GM12878 (cell line): ENCODE measurements at regions not wholly inside any gene's neighbourhood (a gene's known extent, or its start where the extent isn't known, plus 50 kb on each side); places are given as distances from the start of the nearest gene placed in this dataset.

Source experiments
- BHLHE40 ChIP-seq, 2 experiments: fragments of 450-650 bp in 1 of 2; IDR thresholded peaks; 2 replicates each; pipeline ENCODE4 v1.6.1; 2011 to 2017; ENCODE audit warnings: low read depth in 2 of 2, borderline replicate concordance in 1 of 2, improper control_type of control experiment in 1 of 2, low read length in 1 of 2, mild to moderate bottlenecking in 1 of 2
- CHD4 ChIP-seq: fragments of 200-600 bp; sonication (generic); IDR thresholded peaks from 2 replicates; pipeline ENCODE4 v1.6.1; 2016; ENCODE audit warnings: mild to moderate bottlenecking
- CTCF ChIP-seq, 3 experiments: IDR thresholded peaks in 2 of 3; conservative IDR thresholded peaks in 1 of 3; 2 replicates each; pipeline ENCODE4 v1.5.1; 2011; ENCODE audit warnings: low read depth in 3 of 3, low read length in 3 of 3, mild to moderate bottlenecking in 3 of 3, control low read depth in 2 of 3, moderate library complexity in 2 of 3, inconsistent platforms in 1 of 3, mixed read lengths in 1 of 3; ENCODE audit not compliant: control insufficient read depth in 2 of 3, insufficient read depth in 1 of 3; ENCODE audit errors: extremely low read depth in 1 of 3
- EGR1 ChIP-seq, 2 experiments: IDR thresholded peaks; 1 replicate in 1 of 2; 2 replicates in 1 of 2; pipeline ENCODE4 v1.6.1; 2011 to 2012; ENCODE audit warnings: low read depth in 2 of 2, low read length in 2 of 2, borderline replicate concordance in 1 of 2, mild to moderate bottlenecking in 1 of 2, moderate library complexity in 1 of 2
- EP300 ChIP-seq, 2 experiments: fragments of 150-350 bp in 1 of 2; IDR thresholded peaks; 2 replicates each; pipeline ENCODE4 v1.6.1; 2011 to 2012; ENCODE audit warnings: low read depth in 2 of 2, low read length in 2 of 2, borderline replicate concordance in 1 of 2, improper control_type of control experiment in 1 of 2, inconsistent platforms in 1 of 2; ENCODE audit not compliant: control insufficient read depth in 1 of 2
- EZH2 ChIP-seq: IDR thresholded peaks from 2 replicates; pipeline ENCODE4 v1.6.1; 2012; ENCODE audit warnings: low read depth, mild to moderate bottlenecking, control low read depth, inconsistent platforms, low read length, borderline replicate concordance; ENCODE audit not compliant: control insufficient read depth
- GATAD2B ChIP-seq: fragments of 450-650 bp; conservative IDR thresholded peaks from 2 replicates; pipeline ENCODE4 v1.6.1; 2017; ENCODE audit warnings: low read depth, mild to moderate bottlenecking, moderate library complexity
- KDM1A ChIP-seq: fragments of 200-600 bp; sonication (generic); IDR thresholded peaks from 2 replicates; pipeline ENCODE4 v1.6.1; 2016; ENCODE audit warnings: borderline replicate concordance
- MTA2 ChIP-seq: fragments of 450-650 bp; IDR thresholded peaks from 2 replicates; pipeline ENCODE4 v1.6.1; 2016; ENCODE audit warnings: low read depth, mild to moderate bottlenecking, moderate library complexity
- POLR2A ChIP-seq: IDR thresholded peaks from 2 replicates; pipeline ENCODE4 v1.6.1; 2011; ENCODE audit warnings: low read depth, mild to moderate bottlenecking, low read length
- RAD21 ChIP-seq: IDR thresholded peaks from 2 replicates; pipeline ENCODE4 v1.6.1; 2011; ENCODE audit warnings: mild to moderate bottlenecking, low read depth, low read length, moderate library complexity; ENCODE audit not compliant: insufficient read depth
- ZBTB33 ChIP-seq: fragments of 450-650 bp; IDR thresholded peaks from 2 replicates; pipeline ENCODE4 v1.6.1; 2017; ENCODE audit warnings: mild to moderate bottlenecking
- ZNF622 ChIP-seq: fragments of 450-650 bp; IDR thresholded peaks from 2 replicates; pipeline ENCODE4 v1.6.1; 2017; ENCODE audit warnings: mild to moderate bottlenecking, inconsistent platforms
- TF ChIP-seq, protein P1 (sequence below): IDR thresholded peaks from 2 replicates; pipeline ENCODE4 v1.6.1; 2012; ENCODE audit warnings: mild to moderate bottlenecking, low read depth, low read length

DNA sequence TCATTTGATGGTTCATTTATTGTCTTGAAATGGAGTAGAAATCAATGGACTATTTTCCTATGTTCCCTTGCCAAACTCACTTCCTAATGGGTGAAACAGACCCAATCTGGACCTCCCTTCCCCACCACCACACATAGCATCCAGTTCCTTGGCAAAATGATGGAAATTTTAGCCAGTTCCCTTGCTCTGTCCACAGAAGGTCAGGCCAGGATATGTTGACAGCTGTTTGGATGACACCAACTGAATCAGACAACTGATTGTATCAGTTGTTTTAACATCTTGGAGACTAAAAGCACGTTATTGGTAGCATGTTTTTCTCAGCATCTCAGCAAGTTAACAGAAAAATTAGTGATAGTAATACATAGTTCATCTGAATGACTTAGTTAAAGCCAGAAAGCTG is 534.8 kb downstream of the PSAT1 start:
- TF ChIP-seq CTCF (IDR thresholded peaks at IDR 0.05 in 2 of 3, conservative IDR thresholded peaks at IDR 0.05 in 1 of 3; ENCODE audit: control insufficient read depth in 2 of 3, extremely low read depth in 1 of 3, insufficient read depth in 1 of 3, low read depth in 3 of 3, low read length in 3 of 3), result no peak
- TF ChIP-seq EZH2, result no peak
- no peak for TF ChIP-seq CHD4
- no peak for TF ChIP-seq POLR2A
- TF ChIP-seq RAD21, result no peak
- no peak for TF ChIP-seq ZNF622
- TF ChIP-seq MTA2, result no peak
- TF ChIP-seq GATAD2B, result no peak
- TF ChIP-seq ZBTB33, result no peak
- no peak for TF ChIP-seq EGR1 (IDR thresholded peaks at IDR 0.05; ENCODE audit: borderline replicate concordance in 1 of 2, low read depth in 2 of 2, low read length in 2 of 2)
- no peak for TF ChIP-seq BHLHE40 (IDR thresholded peaks at IDR 0.05; ENCODE audit: borderline replicate concordance in 1 of 2, low read depth in 2 of 2, low read length in 1 of 2)
- no peak for TF ChIP-seq KDM1A
- no peak for TF ChIP-seq EP300 (IDR thresholded peaks at IDR 0.05; ENCODE audit: borderline replicate concordance in 1 of 2, control insufficient read depth in 1 of 2, low read depth in 2 of 2, low read length in 2 of 2)
- TF ChIP-seq, protein P1, sequence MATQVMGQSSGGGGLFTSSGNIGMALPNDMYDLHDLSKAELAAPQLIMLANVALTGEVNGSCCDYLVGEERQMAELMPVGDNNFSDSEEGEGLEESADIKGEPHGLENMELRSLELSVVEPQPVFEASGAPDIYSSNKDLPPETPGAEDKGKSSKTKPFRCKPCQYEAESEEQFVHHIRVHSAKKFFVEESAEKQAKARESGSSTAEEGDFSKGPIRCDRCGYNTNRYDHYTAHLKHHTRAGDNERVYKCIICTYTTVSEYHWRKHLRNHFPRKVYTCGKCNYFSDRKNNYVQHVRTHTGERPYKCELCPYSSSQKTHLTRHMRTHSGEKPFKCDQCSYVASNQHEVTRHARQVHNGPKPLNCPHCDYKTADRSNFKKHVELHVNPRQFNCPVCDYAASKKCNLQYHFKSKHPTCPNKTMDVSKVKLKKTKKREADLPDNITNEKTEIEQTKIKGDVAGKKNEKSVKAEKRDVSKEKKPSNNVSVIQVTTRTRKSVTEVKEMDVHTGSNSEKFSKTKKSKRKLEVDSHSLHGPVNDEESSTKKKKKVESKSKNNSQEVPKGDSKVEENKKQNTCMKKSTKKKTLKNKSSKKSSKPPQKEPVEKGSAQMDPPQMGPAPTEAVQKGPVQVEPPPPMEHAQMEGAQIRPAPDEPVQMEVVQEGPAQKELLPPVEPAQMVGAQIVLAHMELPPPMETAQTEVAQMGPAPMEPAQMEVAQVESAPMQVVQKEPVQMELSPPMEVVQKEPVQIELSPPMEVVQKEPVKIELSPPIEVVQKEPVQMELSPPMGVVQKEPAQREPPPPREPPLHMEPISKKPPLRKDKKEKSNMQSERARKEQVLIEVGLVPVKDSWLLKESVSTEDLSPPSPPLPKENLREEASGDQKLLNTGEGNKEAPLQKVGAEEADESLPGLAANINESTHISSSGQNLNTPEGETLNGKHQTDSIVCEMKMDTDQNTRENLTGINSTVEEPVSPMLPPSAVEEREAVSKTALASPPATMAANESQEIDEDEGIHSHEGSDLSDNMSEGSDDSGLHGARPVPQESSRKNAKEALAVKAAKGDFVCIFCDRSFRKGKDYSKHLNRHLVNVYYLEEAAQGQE, result no peak
